ENCODE measurements at regions not wholly inside any gene's neighbourhood (a gene's known extent, or its start where the extent isn't known, plus 50 kb on each side); places are given as distances from the start of the nearest gene placed in this dataset.

- TF ChIP-seq OSR1 (CRISPR knock-in tag; IDR thresholded peaks at IDR 0.05) (no peak), ZNF70 (CRISPR knock-in tag; IDR thresholded peaks at IDR 0.05) (no peak), ARNTL (CRISPR knock-in tag; IDR thresholded peaks at IDR 0.05; ENCODE audit: borderline replicate concordance, low read depth) (no peak)
- TF ChIP-seq, protein P1, sequence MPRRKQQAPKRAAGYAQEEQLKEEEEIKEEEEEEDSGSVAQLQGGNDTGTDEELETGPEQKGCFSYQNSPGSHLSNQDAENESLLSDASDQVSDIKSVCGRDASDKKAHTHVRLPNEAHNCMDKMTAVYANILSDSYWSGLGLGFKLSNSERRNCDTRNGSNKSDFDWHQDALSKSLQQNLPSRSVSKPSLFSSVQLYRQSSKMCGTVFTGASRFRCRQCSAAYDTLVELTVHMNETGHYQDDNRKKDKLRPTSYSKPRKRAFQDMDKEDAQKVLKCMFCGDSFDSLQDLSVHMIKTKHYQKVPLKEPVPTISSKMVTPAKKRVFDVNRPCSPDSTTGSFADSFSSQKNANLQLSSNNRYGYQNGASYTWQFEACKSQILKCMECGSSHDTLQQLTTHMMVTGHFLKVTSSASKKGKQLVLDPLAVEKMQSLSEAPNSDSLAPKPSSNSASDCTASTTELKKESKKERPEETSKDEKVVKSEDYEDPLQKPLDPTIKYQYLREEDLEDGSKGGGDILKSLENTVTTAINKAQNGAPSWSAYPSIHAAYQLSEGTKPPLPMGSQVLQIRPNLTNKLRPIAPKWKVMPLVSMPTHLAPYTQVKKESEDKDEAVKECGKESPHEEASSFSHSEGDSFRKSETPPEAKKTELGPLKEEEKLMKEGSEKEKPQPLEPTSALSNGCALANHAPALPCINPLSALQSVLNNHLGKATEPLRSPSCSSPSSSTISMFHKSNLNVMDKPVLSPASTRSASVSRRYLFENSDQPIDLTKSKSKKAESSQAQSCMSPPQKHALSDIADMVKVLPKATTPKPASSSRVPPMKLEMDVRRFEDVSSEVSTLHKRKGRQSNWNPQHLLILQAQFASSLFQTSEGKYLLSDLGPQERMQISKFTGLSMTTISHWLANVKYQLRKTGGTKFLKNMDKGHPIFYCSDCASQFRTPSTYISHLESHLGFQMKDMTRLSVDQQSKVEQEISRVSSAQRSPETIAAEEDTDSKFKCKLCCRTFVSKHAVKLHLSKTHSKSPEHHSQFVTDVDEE (CRISPR knock-in tag; IDR thresholded peaks at IDR 0.05) = no peak
Observed at GRCh38 chr1:60971330-60971729, 111.0 kb upstream of the NFIA start.
